Stimulated activated CD4-positive, alpha-beta T cell treated with anti-CD3 and anti-CD28 coated beads, Interleukin-2, amount 100 ng/mL, for 24 hours (primary cell): ENCODE measurements at regions not wholly inside any gene's neighbourhood (a gene's known extent, or its start where the extent isn't known, plus 50 kb on each side); places are given as distances from the start of the nearest gene placed in this dataset.

Source experiments
- DNase-seq, 2 donors: peaks; one replicate each; pipeline ENCODE4 v3.0.0-alpha.2; 2020

DNA sequence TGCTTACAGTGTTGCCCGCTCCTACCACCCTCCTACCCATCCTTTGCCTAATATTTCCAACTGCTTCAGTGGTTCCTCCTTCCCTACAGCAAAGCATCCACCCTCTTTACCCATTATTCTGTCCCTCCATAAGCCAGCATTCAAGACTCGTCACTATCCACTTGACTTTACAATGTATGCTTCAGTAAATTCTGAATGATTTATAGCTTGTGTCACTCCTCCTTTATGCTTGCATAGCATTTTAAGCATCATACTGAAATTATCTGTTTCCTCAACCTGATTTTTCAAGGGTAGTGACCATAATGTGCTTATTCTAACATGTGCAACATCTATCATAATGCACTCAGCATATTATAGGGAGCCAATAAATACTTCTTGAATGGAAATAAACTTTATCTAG lies 365.5 kb downstream of the RAB28 start:
- DNase-seq = no peak

DNA sequence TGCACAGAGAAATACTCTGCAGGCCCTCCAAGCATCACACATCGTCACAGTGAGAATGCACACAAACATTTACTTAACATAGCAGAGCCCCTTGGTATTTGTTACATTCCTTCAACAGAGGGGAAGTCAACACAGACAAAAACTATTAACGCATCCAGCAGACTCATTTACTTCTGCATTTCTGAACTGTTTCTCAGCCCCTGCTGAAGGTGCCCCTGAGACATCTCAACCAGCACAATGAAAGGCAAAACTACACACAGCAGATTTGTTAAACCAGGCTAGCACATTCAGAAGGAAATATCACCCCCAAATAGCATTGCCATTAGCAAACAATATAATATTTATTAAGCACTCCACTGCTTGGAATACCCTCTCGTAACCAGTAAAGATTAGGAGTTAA lies 367.0 kb downstream of the RAB28 start:
- DNase-seq = no peak

DNA sequence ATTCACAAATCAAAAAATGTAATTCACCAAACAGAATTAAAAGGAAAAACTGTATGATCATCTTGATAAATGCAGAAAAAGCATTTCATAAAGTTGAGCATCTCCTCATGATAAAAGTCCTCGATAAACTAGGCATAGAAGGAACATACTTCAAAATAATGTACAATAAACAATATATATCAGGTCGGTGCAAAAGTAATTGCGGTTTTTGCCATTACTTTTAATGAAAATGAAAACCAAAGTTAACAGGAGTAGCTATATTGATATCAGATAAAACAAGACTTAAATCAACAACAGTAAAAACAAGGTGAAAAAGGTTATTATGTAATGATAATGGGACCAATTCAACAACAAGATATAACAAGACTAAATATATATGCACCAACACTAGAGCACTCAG lies 372.1 kb downstream of the RAB28 start:
- DNase-seq = no peak

DNA sequence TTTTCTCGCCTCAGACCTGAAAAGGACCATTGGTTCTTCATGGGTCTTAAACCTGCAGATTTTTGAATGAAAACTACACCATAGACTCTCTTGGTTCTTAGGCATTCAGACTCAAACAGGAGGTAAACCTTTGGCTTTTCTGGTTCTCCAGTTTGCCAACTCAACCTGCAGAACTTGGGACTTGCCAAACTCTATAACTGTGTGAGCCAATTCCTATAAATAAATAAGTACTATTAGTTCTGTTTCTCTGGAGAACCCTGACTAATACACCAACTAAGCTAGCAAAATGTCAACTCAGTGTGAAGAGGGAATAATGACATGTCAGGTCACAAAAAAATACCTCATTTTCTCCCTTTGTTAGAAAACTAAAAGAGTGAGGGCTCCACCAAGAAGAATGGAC lies 374.6 kb downstream of the RAB28 start:
- DNase-seq = no peak

DNA sequence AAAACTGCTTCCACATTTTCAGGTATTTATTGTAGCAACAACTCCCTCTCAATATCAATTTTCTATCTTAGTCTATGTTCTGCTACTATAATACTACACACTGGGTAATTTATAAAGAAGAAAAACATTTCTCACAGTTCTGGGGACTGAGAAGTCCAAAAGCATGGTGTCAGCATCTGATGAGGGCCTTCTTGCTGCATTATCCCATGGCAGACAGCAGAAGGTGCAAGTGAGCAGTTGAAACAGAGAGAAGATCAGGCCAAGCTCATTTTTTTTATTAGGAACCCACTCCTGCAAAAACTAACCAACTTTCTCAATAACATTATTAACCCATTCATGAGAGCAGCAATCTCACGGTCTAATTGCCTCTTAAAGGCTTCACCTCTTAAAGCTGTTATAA lies 376.0 kb downstream of the RAB28 start:
- no peak for DNase-seq

DNA sequence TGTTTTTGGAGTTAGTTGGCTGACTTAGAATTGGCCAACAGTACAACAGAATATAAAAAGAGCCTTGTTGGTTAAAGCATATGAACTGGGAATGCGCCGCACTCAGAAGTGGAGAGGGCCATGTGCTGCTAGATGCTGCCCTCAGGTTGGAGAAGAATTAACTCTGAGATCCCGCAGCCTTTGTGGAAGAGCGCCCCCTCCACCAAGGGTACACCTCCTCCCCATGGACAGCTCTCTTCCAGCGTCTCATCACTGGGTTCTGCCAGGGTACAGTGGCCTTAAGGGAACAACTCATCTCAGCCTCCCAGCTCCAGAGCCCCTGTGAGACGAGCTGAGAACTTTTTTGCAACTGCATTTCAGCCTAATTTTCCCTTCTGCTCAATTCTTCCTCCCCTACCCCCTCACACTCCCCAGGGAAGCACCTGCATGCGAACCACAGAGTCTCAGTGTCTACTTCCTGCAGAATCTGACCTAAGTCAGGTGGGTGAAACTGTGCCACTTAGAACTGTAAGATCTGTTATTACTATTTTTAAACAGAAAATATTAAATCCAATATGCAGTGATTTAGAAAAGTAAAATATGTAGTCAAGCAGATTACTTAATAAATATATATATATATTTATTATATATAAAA lies 380.6 kb downstream of the RAB28 start:
- no peak for DNase-seq

DNA sequence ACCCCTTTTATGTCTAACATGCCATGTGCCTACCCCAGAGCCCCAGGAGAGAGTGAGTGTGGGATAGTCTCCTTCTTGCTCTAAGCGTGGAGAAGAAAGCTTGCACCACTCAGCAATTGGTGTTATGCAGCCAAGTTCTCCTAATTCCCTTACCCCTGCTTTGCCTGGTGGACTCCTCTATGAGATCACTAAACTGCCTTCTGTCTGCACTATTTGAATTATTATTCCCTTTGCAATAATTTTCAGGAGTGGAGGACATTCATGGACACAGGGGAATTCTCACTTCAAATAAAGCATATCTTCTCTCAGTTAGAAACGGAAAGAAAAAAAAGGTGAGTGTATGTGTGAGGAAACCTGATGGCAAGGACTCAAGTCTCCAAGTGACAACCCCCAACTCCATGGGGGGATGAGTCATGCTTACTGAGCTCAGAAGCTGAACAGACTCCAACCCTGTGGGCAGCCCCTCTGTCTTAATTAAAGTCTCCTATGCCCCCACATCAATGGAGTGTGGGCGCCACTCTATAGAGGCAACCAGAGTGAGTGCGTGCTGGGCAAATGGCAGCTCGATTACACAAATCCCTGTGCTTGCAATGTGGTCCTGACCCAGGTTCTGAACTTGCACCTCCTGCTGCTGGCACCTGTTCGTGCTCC lies 381.9 kb downstream of the RAB28 start:
- DNase-seq = no peak

DNA sequence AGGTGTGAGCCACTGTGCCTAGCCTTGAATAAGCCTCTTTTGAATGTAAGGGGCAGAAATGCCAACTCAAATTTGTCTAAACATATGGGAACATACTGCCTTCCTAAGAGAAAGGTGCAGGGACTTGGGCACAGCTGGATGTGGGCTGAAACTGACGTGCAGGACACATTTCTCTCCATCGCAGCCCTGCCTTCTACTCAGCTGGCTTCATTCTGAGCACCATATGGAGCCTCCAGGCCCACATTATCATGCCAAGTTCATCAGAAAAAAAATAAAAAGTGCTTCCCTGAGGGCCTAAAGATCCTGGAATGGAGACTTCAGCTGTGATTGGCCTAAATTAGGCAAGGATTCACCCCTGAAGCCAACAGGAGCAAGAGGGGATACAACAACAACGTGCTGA lies 386.2 kb downstream of the RAB28 start:
- DNase-seq = no peak

DNA sequence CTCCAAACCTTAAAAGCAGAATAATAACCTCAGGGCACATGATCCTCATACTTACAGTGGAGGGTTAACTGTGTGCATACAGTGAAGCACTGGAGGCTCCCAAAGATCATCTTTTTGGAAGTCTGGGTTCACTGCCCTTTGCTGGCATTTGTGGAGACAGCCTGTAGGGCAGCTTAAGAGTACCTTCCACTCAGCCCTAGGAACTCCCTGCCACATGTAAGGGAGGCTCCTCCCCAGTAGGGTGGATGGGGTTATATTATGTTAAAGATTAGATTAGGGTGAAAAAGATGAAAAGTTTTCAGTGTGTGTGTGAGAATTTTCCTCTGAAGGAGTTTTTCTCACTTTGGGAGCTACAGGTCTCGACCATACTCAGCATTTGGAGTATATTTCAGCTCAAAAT lies 388.4 kb downstream of the RAB28 start:
- no peak for DNase-seq

DNA sequence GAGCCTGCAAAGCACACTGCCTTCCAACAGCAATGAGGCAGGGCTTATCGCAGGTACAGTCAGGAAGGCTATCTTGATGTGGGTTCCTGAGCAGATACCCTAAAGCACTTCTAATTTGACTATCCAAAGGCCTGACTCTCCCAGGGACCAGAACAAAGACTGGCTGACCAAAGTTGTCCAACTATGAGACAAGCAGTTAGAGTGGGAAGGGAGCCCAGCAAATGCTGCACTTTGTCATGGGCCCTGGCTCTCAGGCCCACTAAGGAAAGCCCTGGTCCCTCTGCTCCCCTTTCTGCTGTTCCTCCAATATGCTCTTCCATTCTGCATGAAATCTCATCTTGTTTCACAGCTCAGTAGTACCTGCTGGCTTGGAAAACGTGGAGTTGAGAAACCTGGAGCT lies 391.0 kb downstream of the RAB28 start:
- DNase-seq = no peak

DNA sequence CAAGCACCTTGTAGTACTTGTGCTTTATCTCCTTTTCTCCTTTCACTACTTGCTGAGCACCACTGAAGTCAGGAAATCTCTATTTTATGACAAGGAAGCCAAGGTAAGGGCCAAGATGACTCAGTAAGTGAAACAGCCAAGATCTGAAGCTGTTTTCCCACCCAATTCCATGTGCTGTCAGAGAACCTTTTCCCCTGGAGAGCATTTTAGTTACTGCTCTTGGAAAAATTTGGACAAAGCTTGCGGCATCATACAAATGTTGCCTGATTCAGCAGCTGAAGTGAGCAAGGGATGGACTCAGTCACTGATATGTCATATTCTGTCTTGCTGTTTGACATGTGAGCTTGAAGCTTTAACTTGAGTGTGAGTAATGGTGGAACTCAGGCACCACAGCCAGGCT lies 391.4 kb downstream of the RAB28 start:
- no peak for DNase-seq

DNA sequence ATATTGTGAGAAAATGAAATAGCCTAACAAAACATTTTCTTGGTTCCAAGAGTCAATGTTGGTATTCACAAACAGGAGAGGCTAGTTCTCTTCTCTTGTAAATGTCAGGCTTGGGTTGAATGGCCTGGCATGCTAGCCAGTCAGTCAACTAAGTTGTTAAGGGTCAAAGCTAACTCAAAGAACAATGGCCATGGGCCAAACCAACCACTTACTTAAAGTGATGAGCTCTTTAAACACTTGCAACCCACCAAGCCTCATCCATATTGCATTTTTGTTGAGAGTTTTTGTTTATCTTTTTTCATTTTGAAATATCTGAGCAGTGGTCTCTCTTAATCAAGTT lies 394.5 kb downstream of the RAB28 start:
- DNase-seq = no peak

DNA sequence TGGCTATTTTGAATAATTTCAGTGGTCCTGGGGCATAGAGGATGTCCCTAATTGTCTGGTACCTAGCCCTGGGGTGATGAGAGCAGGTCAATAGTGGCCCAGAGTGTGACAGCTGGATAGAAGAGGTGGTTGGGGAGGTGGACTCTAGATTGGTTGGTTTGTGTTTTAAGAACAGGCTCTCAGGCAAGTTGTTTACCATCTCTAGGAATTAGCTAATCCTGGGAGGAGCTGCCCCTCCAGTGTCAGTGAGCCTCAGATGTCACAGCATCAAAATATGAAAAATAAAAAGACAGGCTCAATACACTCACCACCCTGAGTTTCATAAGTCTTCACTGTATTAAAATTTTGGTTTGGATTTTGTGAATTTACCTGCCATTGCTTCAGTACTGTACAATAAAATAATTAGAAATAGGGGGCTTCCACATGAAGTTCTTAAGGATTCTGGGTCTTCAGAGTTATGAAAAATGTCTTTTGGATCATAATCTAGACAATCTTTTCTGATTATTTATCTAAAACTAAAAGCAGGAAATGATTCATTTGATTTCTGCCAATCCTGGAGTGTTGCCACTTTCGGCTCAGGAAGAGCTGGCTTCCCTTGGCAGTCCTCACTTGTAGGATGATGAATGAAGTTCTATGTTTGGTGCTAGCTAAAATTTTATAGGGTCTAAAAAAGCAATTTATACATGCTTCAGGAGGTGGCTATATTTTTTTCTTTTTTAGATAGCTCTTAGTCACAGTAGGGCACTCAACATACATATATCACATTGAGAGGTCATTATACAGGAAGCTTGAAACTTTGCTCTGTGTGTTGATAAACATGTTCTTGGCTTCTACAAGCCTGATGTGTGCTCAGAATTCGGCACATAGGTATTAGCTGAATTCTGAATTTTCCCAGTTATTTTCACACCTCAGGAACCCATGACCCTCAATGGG lies 395.1 kb downstream of the RAB28 start:
- no peak for DNase-seq

DNA sequence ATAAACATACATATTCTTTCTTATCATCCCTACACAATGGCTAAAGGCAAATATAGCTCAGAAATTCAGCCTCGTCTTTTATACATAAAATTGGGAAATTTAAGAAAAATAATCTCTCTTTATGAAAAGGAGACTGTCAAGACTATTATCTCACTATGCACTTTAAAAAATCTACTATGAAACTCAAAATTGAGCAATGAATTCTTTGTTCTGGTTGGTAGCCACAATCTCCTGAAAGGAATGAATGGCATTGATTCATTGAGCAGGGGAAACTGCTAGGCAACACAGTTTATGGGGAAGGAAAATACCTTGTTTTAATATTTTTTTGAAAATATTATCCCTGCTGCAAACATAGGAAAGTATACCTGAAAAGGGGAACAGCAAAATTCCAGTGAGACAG lies 397.1 kb downstream of the RAB28 start:
- DNase-seq = no peak

DNA sequence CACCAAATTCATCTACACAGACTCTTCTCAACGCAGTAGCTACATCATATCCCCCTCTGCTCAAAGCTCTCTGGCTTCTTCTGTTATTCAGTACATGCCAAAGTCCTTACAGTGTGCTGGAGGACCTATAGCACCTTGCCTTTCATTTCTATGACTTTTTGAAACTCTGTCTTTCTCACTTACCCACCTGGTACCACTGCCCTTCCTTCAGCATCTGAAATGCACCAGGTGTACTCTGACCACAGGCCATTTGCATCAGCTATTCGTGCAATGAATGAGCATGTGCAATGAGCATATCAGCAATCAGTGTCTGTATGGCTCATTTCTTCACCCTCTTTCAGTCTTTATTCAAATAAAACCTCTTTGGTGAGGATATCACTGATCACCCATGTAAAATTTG lies 399.9 kb downstream of the RAB28 start:
- no peak for DNase-seq

DNA sequence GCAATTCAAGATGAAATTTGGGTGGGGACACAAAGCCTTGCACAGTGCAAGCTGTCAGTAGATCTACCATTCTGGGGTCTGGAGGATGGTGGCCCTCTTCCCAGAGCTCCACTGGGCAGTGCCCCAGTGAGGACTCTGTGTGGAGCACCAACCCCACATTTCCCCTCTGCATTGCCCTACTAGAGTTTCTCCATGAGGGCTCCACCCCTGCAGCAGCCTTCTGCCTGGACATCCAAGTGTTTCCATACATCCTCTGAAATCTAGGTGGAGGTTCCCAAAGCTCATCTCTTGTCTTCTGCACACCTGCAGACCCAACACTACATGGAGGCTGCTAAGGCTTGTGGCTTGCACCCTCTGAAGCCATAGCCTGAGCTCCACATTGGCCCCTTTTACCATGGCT lies 402.3 kb downstream of the RAB28 start:
- DNase-seq = no peak

DNA sequence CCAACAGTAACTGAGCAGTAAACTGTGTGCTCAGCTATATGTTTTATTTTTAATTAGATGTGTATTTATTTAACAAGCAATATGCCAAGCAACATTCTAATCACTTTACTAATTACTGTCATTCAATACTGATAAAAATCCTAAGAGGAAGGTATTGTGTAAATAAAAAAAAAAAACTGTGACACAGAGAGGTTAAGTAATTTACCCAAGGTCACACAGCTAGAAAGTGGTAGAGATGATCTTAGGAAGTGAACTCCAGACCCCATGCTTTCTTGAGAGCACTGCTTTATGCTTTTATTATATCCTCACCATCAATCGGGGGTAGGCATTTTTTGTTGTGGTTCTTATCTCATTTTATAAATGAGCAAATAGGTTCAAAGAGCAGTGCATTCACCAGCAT lies 417.1 kb downstream of the RAB28 start:
- DNase-seq = no peak

DNA sequence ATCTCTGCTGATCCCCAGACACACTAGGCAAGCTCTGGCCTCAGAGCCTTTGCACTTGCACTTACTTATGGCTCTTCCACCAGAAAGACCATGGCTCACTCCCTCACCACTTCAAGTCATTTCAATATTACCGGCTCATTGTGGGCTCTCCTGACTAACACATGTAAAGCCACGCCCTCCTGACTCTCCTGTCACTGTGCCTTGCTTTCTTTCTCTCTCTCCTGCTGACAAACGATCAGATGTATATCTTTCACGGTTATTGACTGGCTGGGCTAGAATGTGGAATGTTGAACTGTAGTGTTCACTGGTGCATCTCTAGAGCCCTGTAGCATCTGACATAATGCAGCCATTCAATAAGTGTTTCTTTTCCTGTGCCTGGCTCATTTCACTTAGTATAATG lies 425.1 kb downstream of the RAB28 start:
- DNase-seq = no peak

DNA sequence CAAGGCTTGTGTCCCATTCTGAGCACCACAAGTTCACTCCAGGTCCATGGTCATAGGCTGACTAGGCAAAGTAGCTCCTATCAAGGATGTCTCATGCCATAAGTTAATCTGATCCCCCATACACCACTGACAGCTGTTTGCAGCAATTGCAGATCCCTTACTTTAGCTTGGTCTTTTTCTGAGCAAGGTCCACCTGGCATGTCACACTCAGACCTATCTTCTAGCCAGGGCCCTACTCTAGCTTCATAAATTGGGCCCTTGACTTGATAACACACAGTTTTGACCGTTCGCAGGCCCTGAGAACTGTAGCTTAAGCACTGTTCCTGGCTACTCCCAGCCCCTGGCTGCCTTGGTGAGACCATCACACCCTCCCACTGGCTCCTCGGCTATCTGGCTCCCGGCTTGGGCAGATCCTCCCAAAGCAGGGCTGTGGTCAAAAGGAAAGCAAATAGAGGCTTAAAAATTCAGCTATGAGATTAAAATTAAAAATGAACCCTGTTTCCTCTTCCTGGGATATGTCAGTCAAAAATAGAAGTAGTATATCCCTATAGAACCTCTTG lies 427.4 kb downstream of the RAB28 start:
- DNase-seq = no peak

DNA sequence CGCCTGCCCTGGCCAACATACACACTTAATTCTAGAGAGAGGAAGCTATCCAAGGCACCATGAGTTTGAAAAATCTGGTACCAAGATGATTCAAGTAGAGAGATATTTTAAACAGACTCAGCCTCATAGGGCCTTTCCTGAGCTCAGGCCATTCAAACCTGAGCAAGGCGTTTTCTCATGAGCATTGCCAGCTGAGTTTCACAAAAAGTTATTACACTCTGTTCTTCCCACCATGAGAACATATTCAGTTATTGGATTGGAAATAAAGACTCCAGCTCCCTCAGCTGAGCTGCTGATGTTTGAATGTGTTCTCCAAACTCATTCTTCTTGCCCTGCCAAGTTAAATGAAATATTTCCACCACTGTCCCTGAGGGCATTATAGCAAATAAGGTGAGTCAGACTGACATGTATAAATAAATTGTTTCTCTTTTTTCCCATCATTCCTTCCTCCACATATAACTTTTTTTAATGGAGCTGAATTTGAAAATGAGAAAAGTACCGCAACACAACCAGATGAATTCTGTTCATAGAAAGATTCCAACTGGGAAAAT lies 429.6 kb downstream of the RAB28 start:
- no peak for DNase-seq

DNA sequence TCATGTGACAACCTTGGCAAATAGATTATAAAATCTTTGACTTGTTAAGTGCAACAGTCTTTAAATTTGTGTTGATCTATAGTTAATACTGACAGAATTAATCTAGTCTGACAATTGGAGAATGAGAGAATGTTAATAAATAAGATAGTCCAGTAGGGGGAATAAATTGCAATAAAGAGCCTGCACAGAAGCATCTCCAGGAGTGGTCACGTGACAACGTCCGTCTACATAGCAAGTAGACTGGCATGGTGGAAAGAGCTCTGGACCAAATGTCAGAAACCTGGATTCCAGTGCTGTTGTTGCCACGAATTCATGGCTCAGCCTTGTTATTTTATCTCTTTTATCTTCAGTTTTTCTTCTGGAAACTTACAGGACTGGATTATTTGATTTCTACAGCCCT lies 436.5 kb downstream of the RAB28 start:
- no peak for DNase-seq

DNA sequence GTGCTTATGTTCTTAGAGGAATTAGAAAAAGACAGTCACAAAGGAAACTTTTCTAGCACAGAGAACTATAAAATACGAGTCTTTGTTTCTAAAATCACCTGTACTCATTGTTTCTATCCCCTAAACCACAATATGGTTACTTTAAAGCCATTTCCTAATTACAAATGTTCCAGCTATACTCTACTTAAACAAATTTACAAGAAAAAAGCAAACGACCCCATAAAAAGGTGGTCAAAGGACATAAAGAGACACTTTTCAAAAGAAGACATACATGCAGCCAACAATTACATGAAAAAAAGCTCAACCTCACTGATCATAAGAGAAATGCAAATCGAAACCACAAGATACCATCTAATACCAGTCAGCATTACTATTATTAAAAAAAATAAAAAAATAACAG lies 447.3 kb downstream of the RAB28 start:
- DNase-seq = no peak

DNA sequence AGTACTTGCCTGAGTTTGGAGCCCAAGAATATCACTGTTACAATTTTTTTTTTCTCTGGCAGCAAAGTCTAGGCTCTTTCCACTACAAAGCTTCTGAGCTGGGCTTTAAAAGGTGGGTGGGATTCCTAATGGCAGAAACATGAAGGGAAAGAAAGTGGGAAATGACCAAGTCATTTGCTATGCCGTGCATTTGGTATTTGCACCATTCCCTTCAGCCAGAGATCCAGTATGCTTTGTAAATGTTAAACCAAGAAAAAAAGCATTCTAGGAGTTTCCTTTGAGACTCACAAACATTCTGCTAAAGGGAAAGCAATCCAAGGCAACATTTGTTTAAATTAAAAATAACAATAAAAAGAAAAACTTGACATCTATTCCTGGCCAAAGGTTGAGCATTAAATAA lies 451.2 kb downstream of the RAB28 start:
- no peak for DNase-seq
